SH-SY5Y (cell line): ENCODE measurements at regions not wholly inside any gene's neighbourhood (a gene's known extent, or its start where the extent isn't known, plus 50 kb on each side); places are given as distances from the start of the nearest gene placed in this dataset.

Experiments
- GATA2 ChIP-seq: IDR thresholded peaks from 2 replicates; pipeline ENCODE4 v1.6.1; 2011; ENCODE audit warnings: mild to moderate bottlenecking, low read depth, low read length
- GATA3 ChIP-seq: IDR thresholded peaks from 2 replicates; pipeline ENCODE4 v1.6.1; 2011; ENCODE audit warnings: low read depth, mild to moderate bottlenecking, low read length, moderate library complexity

DNA sequence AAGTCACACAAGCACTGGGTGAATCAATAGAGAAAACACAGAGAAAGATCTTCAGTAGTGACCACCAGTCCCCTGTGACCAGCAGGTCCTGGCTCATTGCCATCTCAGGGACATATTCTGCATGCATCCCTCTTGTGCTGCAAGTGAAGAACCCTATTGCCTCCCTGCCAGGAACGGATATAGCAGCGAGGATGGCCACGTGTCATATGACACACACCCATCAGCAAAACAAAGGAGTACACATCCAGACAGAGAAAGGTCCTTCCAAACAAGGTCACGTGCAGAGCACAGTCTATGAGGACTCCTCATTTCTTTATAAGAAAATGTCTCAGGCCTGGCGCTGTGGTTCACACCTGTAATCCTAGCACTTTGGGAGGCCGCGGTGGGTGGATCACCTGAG is 638.4 kb downstream of the FLRT2 start:
- no peak for TF ChIP-seq GATA3
- no peak for TF ChIP-seq GATA2
